22Rv1 (cell line): ENCODE measurements at regions not wholly inside any gene's neighbourhood (a gene's known extent, or its start where the extent isn't known, plus 50 kb on each side); places are given as distances from the start of the nearest gene placed in this dataset.

Source experiments
- H3K27ac ChIP-seq: fragments of 450-650 bp; 2 replicates; pipeline ENCODE4 v1.5.1; 2017
- CTCF ChIP-seq: fragments of 450-650 bp; IDR thresholded peaks from 2 replicates; pipeline ENCODE4 v1.5.1; 2017; ENCODE audit warnings: mild to moderate bottlenecking
- ZFX ChIP-seq: fragments of 450-650 bp; IDR thresholded peaks from 2 replicates; pipeline ENCODE4 v1.6.1; 2017; ENCODE audit warnings: antibody characterized with exemption, borderline replicate concordance

- TF ChIP-seq CTCF (no peak), ZFX (no peak)
- no peak overlapping the region for H3K27ac ChIP-seq
Measured at GRCh38 chr20:60215816-60216730, 257.9 kb downstream of the CDH26 start.

GRCh38 chr20:60219231-60219630 lies 261.0 kb downstream of the CDH26 start:
- TF ChIP-seq ZFX, result no peak
- TF ChIP-seq CTCF, result no peak
- no peak overlapping the region for H3K27ac ChIP-seq

GRCh38 chr20:60219984-60220562 lies 261.9 kb downstream of the CDH26 start:
- no peak overlapping the region for H3K27ac ChIP-seq
- TF ChIP-seq CTCF (no peak), ZFX (no peak)

GRCh38 chr20:60220706-60221105 lies 262.5 kb downstream of the CDH26 start:
- no peak overlapping the region for H3K27ac ChIP-seq
- TF ChIP-seq CTCF (no peak), ZFX (no peak)

GRCh38 chr20:60221593-60221992 lies 263.4 kb downstream of the CDH26 start:
- no peak overlapping the region for H3K27ac ChIP-seq
- TF ChIP-seq ZFX, result no peak
- TF ChIP-seq CTCF, result no peak

- TF ChIP-seq ZFX, result no peak
- TF ChIP-seq CTCF, result no peak
- H3K27ac ChIP-seq, result no peak overlapping the region
Measured at GRCh38 chr20:60222497-60222896, 264.3 kb downstream of the CDH26 start.

GRCh38 chr20:60223174-60223573 lies 265.0 kb downstream of the CDH26 start:
- TF ChIP-seq CTCF, result no peak
- TF ChIP-seq ZFX, result no peak
- H3K27ac ChIP-seq, result no peak overlapping the region
